Keratinocyte (primary cell): ENCODE measurements at regions not wholly inside any gene's neighbourhood (a gene's known extent, or its start where the extent isn't known, plus 50 kb on each side); places are given as distances from the start of the nearest gene placed in this dataset.

Experiments
- DNase-seq: peaks from one replicate; pipeline ENCODE4 v3.0.0-alpha.2; 2011; ENCODE audit warnings: low read depth, missing footprints, low spot score
- FAIRE-seq: peaks from 2 replicates; lab custom pipeline; 2011; peaks lifted over from hg19 to GRCh38; lab: Jason Lieb, UNC
- H2AFZ ChIP-seq: 2 replicates; pipeline ENCODE4 v1.6.0; 2012; ENCODE audit warnings: low read length, control low read depth, inconsistent platforms; ENCODE audit not compliant: control insufficient read depth
- H3K27ac ChIP-seq: 2 replicates; pipeline ENCODE4 v1.5.1; 2011; ENCODE audit warnings: low read length; ENCODE audit not compliant: control insufficient read depth, insufficient read depth
- H3K27me3 ChIP-seq: 3 replicates; pipeline ENCODE4 v1.6.0; 2011; ENCODE audit warnings: low read length; ENCODE audit not compliant: control insufficient read depth, insufficient read depth; ENCODE audit errors: extremely low read depth
- H3K36me3 ChIP-seq, 2 experiments: 2 replicates in 1 of 2; 3 replicates in 1 of 2; pipeline ENCODE4 v1.5.1; 2011; ENCODE audit warnings: low read length in 2 of 2, mild to moderate bottlenecking in 1 of 2; ENCODE audit not compliant: control insufficient read depth in 2 of 2, insufficient read depth in 2 of 2; ENCODE audit errors: extremely low read depth in 1 of 2
- H3K4me1 ChIP-seq: 3 replicates; pipeline ENCODE4 v1.5.1; 2011; ENCODE audit warnings: low read length; ENCODE audit not compliant: control insufficient read depth, insufficient read depth; ENCODE audit errors: extremely low read depth
- H3K4me2 ChIP-seq: 3 replicates; pipeline ENCODE4 v1.6.0; 2011; ENCODE audit warnings: low read depth, low read length; ENCODE audit not compliant: control insufficient read depth, insufficient read depth; ENCODE audit errors: extremely low read depth
- H3K4me3 ChIP-seq, 3 experiments: fragments of 200-600 bp in 1 of 3; sonication (generic) in 1 of 3; 2 replicates in 2 of 3; 3 replicates in 1 of 3; pipeline ENCODE4 v1.5.1; 2011 to 2016; ENCODE audit warnings: low read length in 3 of 3, mild to moderate bottlenecking in 3 of 3, control low read depth in 2 of 3, inconsistent platforms in 1 of 3, low read depth in 1 of 3, mixed read lengths in 1 of 3, mixed run types in 1 of 3, moderate library complexity in 1 of 3; ENCODE audit not compliant: control insufficient read depth in 2 of 3, insufficient read depth in 2 of 3; ENCODE audit errors: extremely low read depth in 1 of 3
- H3K79me2 ChIP-seq: 2 replicates; pipeline ENCODE4 v1.6.0; 2012; ENCODE audit warnings: low read length; ENCODE audit not compliant: control insufficient read depth, insufficient read depth
- H3K9ac ChIP-seq: 3 replicates; pipeline ENCODE4 v1.6.0; 2011; ENCODE audit warnings: low read length; ENCODE audit not compliant: control insufficient read depth, insufficient read depth; ENCODE audit errors: extremely low read depth
- H3K9me1 ChIP-seq: 3 replicates; pipeline ENCODE4 v1.6.0; 2011; ENCODE audit warnings: low read length; ENCODE audit not compliant: control insufficient read depth, insufficient read depth; ENCODE audit errors: extremely low read depth
- H3K9me3 ChIP-seq: 2 replicates; pipeline ENCODE4 v1.5.1; 2012; ENCODE audit warnings: low read depth, low read length; ENCODE audit not compliant: control insufficient read depth
- H4K20me1 ChIP-seq: 3 replicates; pipeline ENCODE4 v1.6.0; 2011; ENCODE audit warnings: low read length; ENCODE audit not compliant: control insufficient read depth, insufficient read depth; ENCODE audit errors: extremely low read depth
- EZH2 ChIP-seq: IDR thresholded peaks from one replicate; pipeline ENCODE4 v1.6.1; 2012; ENCODE audit warnings: inconsistent platforms, mild to moderate bottlenecking, low read length, moderate library complexity
- dilution Hi-C: fragments of 300-500 bp; cut with MboI; formaldehyde crosslinking; loops from one replicate; pipeline ENCODE4 v1.7.0; 2020; ENCODE audit warnings: low sequenced_read_pairs; ENCODE audit not compliant: extremely low pct_ligation_motif_present
- TF ChIP-seq, protein P1 (sequence below), 3 experiments: IDR thresholded peaks in 1 of 3; conservative IDR thresholded peaks in 1 of 3; optimal IDR thresholded peaks in 1 of 3; 2 replicates in 2 of 3; 3 replicates in 1 of 3; pipeline versions ENCODE3 to v1.5.1; 2011; ENCODE audit warnings: low read length in 3 of 3, mild to moderate bottlenecking in 3 of 3, moderate library complexity in 2 of 3, control low read depth in 1 of 3, inconsistent platforms in 1 of 3; ENCODE audit not compliant: insufficient read depth in 2 of 3; ENCODE audit errors: extremely low read depth in 1 of 3

- no peak for DNase-seq
- H3K9me1 ChIP-seq, result no peaks in the 10 kb centered on the region
- no peak overlapping the region for H3K27ac ChIP-seq
- H3K9ac ChIP-seq, result no peak overlapping the region
- dilution Hi-C loops, result no loop called here
- H3K36me3 ChIP-seq, result no peaks in the 10 kb centered on the region
- H4K20me1 ChIP-seq, result no peaks in the 10 kb centered on the region
- H3K9me3 ChIP-seq, result no peaks in the 10 kb centered on the region
- H3K4me1 ChIP-seq, result no peaks in the 10 kb centered on the region
- TF ChIP-seq, protein P1, sequence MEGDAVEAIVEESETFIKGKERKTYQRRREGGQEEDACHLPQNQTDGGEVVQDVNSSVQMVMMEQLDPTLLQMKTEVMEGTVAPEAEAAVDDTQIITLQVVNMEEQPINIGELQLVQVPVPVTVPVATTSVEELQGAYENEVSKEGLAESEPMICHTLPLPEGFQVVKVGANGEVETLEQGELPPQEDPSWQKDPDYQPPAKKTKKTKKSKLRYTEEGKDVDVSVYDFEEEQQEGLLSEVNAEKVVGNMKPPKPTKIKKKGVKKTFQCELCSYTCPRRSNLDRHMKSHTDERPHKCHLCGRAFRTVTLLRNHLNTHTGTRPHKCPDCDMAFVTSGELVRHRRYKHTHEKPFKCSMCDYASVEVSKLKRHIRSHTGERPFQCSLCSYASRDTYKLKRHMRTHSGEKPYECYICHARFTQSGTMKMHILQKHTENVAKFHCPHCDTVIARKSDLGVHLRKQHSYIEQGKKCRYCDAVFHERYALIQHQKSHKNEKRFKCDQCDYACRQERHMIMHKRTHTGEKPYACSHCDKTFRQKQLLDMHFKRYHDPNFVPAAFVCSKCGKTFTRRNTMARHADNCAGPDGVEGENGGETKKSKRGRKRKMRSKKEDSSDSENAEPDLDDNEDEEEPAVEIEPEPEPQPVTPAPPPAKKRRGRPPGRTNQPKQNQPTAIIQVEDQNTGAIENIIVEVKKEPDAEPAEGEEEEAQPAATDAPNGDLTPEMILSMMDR (optimal IDR thresholded peaks at IDR 0.05 in 1 of 3, IDR thresholded peaks at IDR 0.05 in 1 of 3, conservative IDR thresholded peaks at IDR 0.05 in 1 of 3; ENCODE audit: extremely low read depth in 1 of 3, insufficient read depth in 2 of 3, low read length in 3 of 3), result no peak
- no peak for TF ChIP-seq EZH2
- H3K4me2 ChIP-seq, result no peak overlapping the region
- FAIRE-seq, result no peak
- no peak overlapping the region for H3K4me3 ChIP-seq
- H3K79me2 ChIP-seq, result no peaks in the 10 kb centered on the region
- no peak overlapping the region for H2AFZ ChIP-seq
- peaks cover 3% of the 10 kb centered on the region for H3K27me3 ChIP-seq
Measured at GRCh38 chr20:21014528-21014927, 91.6 kb downstream of the LINC00237 start.

- dilution Hi-C loops, result no loop called here
- no peak overlapping the region for H3K4me3 ChIP-seq
- H2AFZ ChIP-seq, result no peak overlapping the region
- H3K9ac ChIP-seq, result no peak overlapping the region
- DNase-seq, result no peak
- no peaks in the 10 kb centered on the region for H3K9me3 ChIP-seq
- no peaks in the 10 kb centered on the region for H3K9me1 ChIP-seq
- no peak overlapping the region for H3K4me2 ChIP-seq
- no peaks in the 10 kb centered on the region for H3K79me2 ChIP-seq
- H3K4me1 ChIP-seq, result no peaks in the 10 kb centered on the region
- H3K36me3 ChIP-seq, result no peaks in the 10 kb centered on the region
- H3K27ac ChIP-seq, result no peak overlapping the region
- no peak for FAIRE-seq
- H3K27me3 ChIP-seq, result no peaks in the 10 kb centered on the region
- no peaks in the 10 kb centered on the region for H4K20me1 ChIP-seq
- TF ChIP-seq, protein P1 (optimal IDR thresholded peaks at IDR 0.05 in 1 of 3, IDR thresholded peaks at IDR 0.05 in 1 of 3, conservative IDR thresholded peaks at IDR 0.05 in 1 of 3; ENCODE audit: extremely low read depth in 1 of 3, insufficient read depth in 2 of 3, low read length in 3 of 3), result no peak
- TF ChIP-seq EZH2, result no peak
Measured at GRCh38 chr20:21008951-21009350, 97.2 kb downstream of the LINC00237 start.
